Fibroblast of lung (primary cell): ENCODE measurements at regions not wholly inside any gene's neighbourhood (a gene's known extent, or its start where the extent isn't known, plus 50 kb on each side); places are given as distances from the start of the nearest gene placed in this dataset.

ENCODE experiments used
- EZH2 ChIP-seq: IDR thresholded peaks from 2 replicates; pipeline ENCODE4 v1.5.1; 2012; ENCODE audit warnings: low read length, control low read depth, mild to moderate bottlenecking; ENCODE audit errors: missing control alignments
- TF ChIP-seq, protein P1 (sequence below), 2 donors: IDR thresholded peaks in 1 of 2; conservative IDR thresholded peaks in 1 of 2; 1 replicate in 1 of 2; 2 replicates in 1 of 2; pipeline ENCODE4 v1.5.1; 2011 to 2012; ENCODE audit warnings: low read length in 2 of 2, control low read depth in 1 of 2, inconsistent platforms in 1 of 2, low read depth in 1 of 2, mild to moderate bottlenecking in 1 of 2

- TF ChIP-seq EZH2 = no peak
- TF ChIP-seq, protein P1, sequence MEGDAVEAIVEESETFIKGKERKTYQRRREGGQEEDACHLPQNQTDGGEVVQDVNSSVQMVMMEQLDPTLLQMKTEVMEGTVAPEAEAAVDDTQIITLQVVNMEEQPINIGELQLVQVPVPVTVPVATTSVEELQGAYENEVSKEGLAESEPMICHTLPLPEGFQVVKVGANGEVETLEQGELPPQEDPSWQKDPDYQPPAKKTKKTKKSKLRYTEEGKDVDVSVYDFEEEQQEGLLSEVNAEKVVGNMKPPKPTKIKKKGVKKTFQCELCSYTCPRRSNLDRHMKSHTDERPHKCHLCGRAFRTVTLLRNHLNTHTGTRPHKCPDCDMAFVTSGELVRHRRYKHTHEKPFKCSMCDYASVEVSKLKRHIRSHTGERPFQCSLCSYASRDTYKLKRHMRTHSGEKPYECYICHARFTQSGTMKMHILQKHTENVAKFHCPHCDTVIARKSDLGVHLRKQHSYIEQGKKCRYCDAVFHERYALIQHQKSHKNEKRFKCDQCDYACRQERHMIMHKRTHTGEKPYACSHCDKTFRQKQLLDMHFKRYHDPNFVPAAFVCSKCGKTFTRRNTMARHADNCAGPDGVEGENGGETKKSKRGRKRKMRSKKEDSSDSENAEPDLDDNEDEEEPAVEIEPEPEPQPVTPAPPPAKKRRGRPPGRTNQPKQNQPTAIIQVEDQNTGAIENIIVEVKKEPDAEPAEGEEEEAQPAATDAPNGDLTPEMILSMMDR (conservative IDR thresholded peaks at IDR 0.05 in 1 of 2, IDR thresholded peaks at IDR 0.05 in 1 of 2; ENCODE audit: low read depth in 1 of 2, low read length in 2 of 2) = no peak
Measured at GRCh38 chr1:188817814-188818213, 1659.8 kb downstream of the BRINP3 start.
